Spleen (tissue), 7 donors: ENCODE measurements at regions not wholly inside any gene's neighbourhood (a gene's known extent, or its start where the extent isn't known, plus 50 kb on each side); places are given as distances from the start of the nearest gene placed in this dataset.

Source experiments
- CTCF ChIP-seq, 11 experiments: fragments of 200-600 bp in 7 of 11; fragments of 450-650 bp in 4 of 11; sonication (generic) in 4 of 11; IDR thresholded peaks in 8 of 11; conservative IDR thresholded peaks in 3 of 11; 1 replicate in 7 of 11; 2 replicates in 4 of 11; pipeline versions ENCODE4 v1.4.0 to v1.8.0; 2016 to 2021; ENCODE audit warnings: antibody characterized with exemption in 11 of 11, inconsistent platforms in 4 of 11, mild to moderate bottlenecking in 1 of 11
- POLR2AphosphoS5 ChIP-seq, 3 donors: sonication (generic); formaldehyde crosslinking; IDR thresholded peaks; one replicate each; pipeline ENCODE4 v1.5.1; 2017; ENCODE audit warnings: antibody characterized with exemption in 3 of 3
- donor health status: DM: no; HTN: no; CAD: no; lungs with moderate emphysema.
- donor health status: DM: no; HTN: no; CAD: no.
- donor health status: DM: no; HTN: no; CAD: no.

- TF ChIP-seq CTCF (IDR thresholded peaks at IDR 0.05 in 8 of 11, conservative IDR thresholded peaks at IDR 0.05 in 3 of 11) (no peak), POLR2AphosphoS5 (IDR thresholded peaks at IDR 0.05) (no peak)
These were observed 293.8 kb downstream of the GRIN2B start for GRCh38 chr12:13687633-13688032.
